Parathyroid adenoma (tissue), 2 donors: ENCODE measurements at regions not wholly inside any gene's neighbourhood (a gene's known extent, or its start where the extent isn't known, plus 50 kb on each side); places are given as distances from the start of the nearest gene placed in this dataset.

Experiments used
- H2AFZ ChIP-seq: fragments of 300-600 bp; sonication (generic); one replicate; pipeline ENCODE4 v1.7.0; 2017; ENCODE audit warnings: antibody characterized with exemption, mild to moderate bottlenecking
- H3K27ac ChIP-seq: fragments of 300-600 bp; sonication (generic); one replicate; pipeline ENCODE4 v1.7.0; 2017
- H3K27me3 ChIP-seq: fragments of 300-600 bp; sonication (generic); one replicate; pipeline ENCODE4 v1.7.0; 2017; ENCODE audit warnings: low read length; ENCODE audit not compliant: control insufficient read depth, insufficient read depth
- H3K36me3 ChIP-seq: fragments of 300-600 bp; sonication (generic); one replicate; pipeline ENCODE4 v1.7.0; 2017; ENCODE audit warnings: low read length; ENCODE audit not compliant: control insufficient read depth, insufficient read depth
- H3K4me1 ChIP-seq: fragments of 300-600 bp; sonication (generic); one replicate; pipeline ENCODE4 v1.7.0; 2017; ENCODE audit warnings: control low read depth
- H3K4me2 ChIP-seq: fragments of 300-600 bp; sonication (generic); one replicate; pipeline ENCODE4 v1.7.0; 2017; ENCODE audit warnings: low read length
- H3K4me3 ChIP-seq: fragments of 300-600 bp; sonication (generic); one replicate; pipeline ENCODE4 v1.7.0; 2017; ENCODE audit warnings: low read depth, low read length
- H3K79me2 ChIP-seq: fragments of 300-600 bp; sonication (generic); one replicate; pipeline ENCODE4 v1.7.0; 2017; ENCODE audit warnings: control low read depth
- H3K9ac ChIP-seq: fragments of 300-600 bp; sonication (generic); one replicate; pipeline ENCODE4 v1.7.0; 2017; ENCODE audit warnings: mild to moderate bottlenecking
- H3K9me3 ChIP-seq: fragments of 300-600 bp; sonication (generic); one replicate; pipeline ENCODE4 v1.7.0; 2017; ENCODE audit warnings: low read length; ENCODE audit not compliant: control insufficient read depth
- CTCF ChIP-seq: fragments of 300-600 bp; sonication (generic); IDR thresholded peaks from one replicate; pipeline ENCODE4 v1.7.0; 2017; ENCODE audit warnings: antibody characterized with exemption, mild to moderate bottlenecking
- donor health status: primary hyperparathyroidism.

GRCh38 chr6:149208134-149208601, 109.3 kb upstream of the TAB2 start:
- no peak overlapping the region for H3K27ac ChIP-seq

GRCh38 chr6:149209871-149210775, 107.4 kb upstream of the TAB2 start:
- H3K27ac ChIP-seq, result no peak overlapping the region
- H3K9ac ChIP-seq, result no peak overlapping the region

More at GRCh38 chr6:149208134-149208601, 109.3 kb upstream of the TAB2 start:
- no peak for TF ChIP-seq CTCF
- Histone ChIP-seq H3K4me2 (no peak overlapping the region), H3K9me3 (no peaks in the 10 kb centered on the region), H3K27me3 (no peaks in the 10 kb centered on the region), H3K79me2 (no peaks in the 10 kb centered on the region), H3K4me1 (no peaks in the 10 kb centered on the region), H2AFZ (no peak overlapping the region), H3K4me3 (no peak overlapping the region), H3K36me3 (no peaks in the 10 kb centered on the region), H3K9ac (no peak overlapping the region)

GRCh38 chr6:149211046-149211571, 106.4 kb upstream of the TAB2 start:
- Histone ChIP-seq H3K36me3 (no peaks in the 10 kb centered on the region), H3K27me3 (no peaks in the 10 kb centered on the region), H3K27ac (no peak overlapping the region), H3K79me2 (no peaks in the 10 kb centered on the region), H3K4me2 (no peak overlapping the region), H3K4me3 (no peak overlapping the region), H3K4me1 (no peaks in the 10 kb centered on the region), H2AFZ (no peak overlapping the region), H3K9ac (no peak overlapping the region), H3K9me3 (no peaks in the 10 kb centered on the region)
- no peak for TF ChIP-seq CTCF

More at GRCh38 chr6:149209871-149210775, 107.4 kb upstream of the TAB2 start:
- H3K79me2 ChIP-seq, result no peaks in the 10 kb centered on the region
- no peak for TF ChIP-seq CTCF
- H2AFZ ChIP-seq, result no peak overlapping the region
- H3K4me2 ChIP-seq, result no peak overlapping the region
- H3K4me1 ChIP-seq, result no peaks in the 10 kb centered on the region
- H3K27me3 ChIP-seq, result no peaks in the 10 kb centered on the region
- no peaks in the 10 kb centered on the region for H3K9me3 ChIP-seq
- no peak overlapping the region for H3K4me3 ChIP-seq
- H3K36me3 ChIP-seq, result no peaks in the 10 kb centered on the region

GRCh38 chr6:149212206-149212605, 105.3 kb upstream of the TAB2 start:
- Histone ChIP-seq H3K36me3 (no peaks in the 10 kb centered on the region), H3K9ac (no peak overlapping the region), H3K4me3 (no peak overlapping the region), H3K27me3 (no peaks in the 10 kb centered on the region), H3K27ac (no peak overlapping the region), H3K4me2 (no peak overlapping the region), H2AFZ (no peak overlapping the region), H3K9me3 (no peaks in the 10 kb centered on the region), H3K4me1 (no peaks in the 10 kb centered on the region), H3K79me2 (no peaks in the 10 kb centered on the region)
- TF ChIP-seq CTCF, result no peak
